WTC11 (cell line): ENCODE measurements at regions not wholly inside any gene's neighbourhood (a gene's known extent, or its start where the extent isn't known, plus 50 kb on each side); places are given as distances from the start of the nearest gene placed in this dataset.
"Not testable (repeated sequence)": the region's sequence is repeated elsewhere in the genome, so short reads cannot be mapped to it uniquely, and the experiment has no call there.

Experiments
- ATAC-seq: fragments of 200-7000 bp; cut with Tn5 transposase; 2 replicates; pipeline ENCODE4 v1.10.0; 2021; ENCODE audit warnings: mild to moderate bottlenecking, moderate library complexity
- CTCF ChIA-PET: fragments of 300-600 bp; sonication (Branson Sonifier 250); formaldehyde crosslinking; loops from one replicate; lab custom pipeline; 2021; ENCODE audit warnings: antibody characterized with exemption; lab: Charles Lee
- POLR2A ChIA-PET: fragments of 350-600 bp; sonication (Branson Sonifier 250); formaldehyde crosslinking; loops from one replicate; lab custom pipeline; 2021; ENCODE audit warnings: antibody characterized with exemption; lab: Charles Lee
- DNase-seq: peaks from one replicate; pipeline ENCODE4 v3.0.0; 2021; ENCODE audit warnings: low spot score
- H3K27ac Mint-ChIP-seq: 2 replicates; pipeline ENCODE4 v1.8.0; 2021; ENCODE audit warnings: mixed read lengths
- H3K27me3 Mint-ChIP-seq: 2 replicates; pipeline ENCODE4 v1.8.0; 2021; ENCODE audit warnings: low read depth, mild to moderate bottlenecking, moderate library complexity, mixed read lengths
- H3K36me3 Mint-ChIP-seq: 2 replicates; pipeline ENCODE4 v1.8.0; 2021; ENCODE audit warnings: mixed read lengths
- H3K4me1 Mint-ChIP-seq: 2 replicates; pipeline ENCODE4 v1.8.0; 2022; ENCODE audit warnings: mixed read lengths
- H3K4me3 Mint-ChIP-seq: 2 replicates; pipeline ENCODE4 v1.8.0; 2021; ENCODE audit warnings: mild to moderate bottlenecking, moderate library complexity, mixed read lengths
- H3K9me3 Mint-ChIP-seq: 2 replicates; pipeline ENCODE4 v1.8.0; 2021; ENCODE audit warnings: mixed read lengths
- AR ChIP-seq: fragments of 250-450 bp; sonication (Bioruptor Pico); IDR thresholded peaks from 2 replicates; pipeline ENCODE4 v1.9.0; 2021; ENCODE audit warnings: mild to moderate bottlenecking
- ELF4 ChIP-seq: sonication (generic); formaldehyde crosslinking; IDR thresholded peaks from 2 replicates; pipeline ENCODE4 v1.8.1; 2022; ENCODE audit warnings: low read depth, mild to moderate bottlenecking, moderate library complexity, missing genetic modification reagents
- ESRRA ChIP-seq: sonication (generic); formaldehyde crosslinking; IDR thresholded peaks from 2 replicates; pipeline ENCODE4 v1.8.1; 2022; ENCODE audit warnings: mild to moderate bottlenecking, missing genetic modification reagents, borderline replicate concordance
- IRF2 ChIP-seq: sonication (generic); formaldehyde crosslinking; IDR thresholded peaks from 2 replicates; pipeline ENCODE4 v1.8.0; 2022; ENCODE audit warnings: low read depth, missing genetic modification reagents, borderline replicate concordance
- JAZF1 ChIP-seq: fragments of 250-450 bp; sonication (Bioruptor Pico); IDR thresholded peaks from 2 replicates; pipeline ENCODE4 v1.9.0; 2021; ENCODE audit warnings: moderate library complexity, mild to moderate bottlenecking, inconsistent platforms
- KAT7 ChIP-seq: sonication (generic); formaldehyde crosslinking; IDR thresholded peaks from 2 replicates; pipeline ENCODE4 v1.8.1; 2023; ENCODE audit warnings: missing genetic modification reagents, mild to moderate bottlenecking, borderline replicate concordance
- MYBL2 ChIP-seq: sonication (generic); formaldehyde crosslinking; IDR thresholded peaks from 2 replicates; pipeline ENCODE4 v1.8.1; 2023; ENCODE audit warnings: mild to moderate bottlenecking, moderate library complexity, missing genetic modification reagents
- NFATC4 ChIP-seq: fragments of 250-450 bp; sonication (Bioruptor Pico); IDR thresholded peaks from 2 replicates; pipeline ENCODE4 v1.9.0; 2021; ENCODE audit warnings: mild to moderate bottlenecking
- TEAD4 ChIP-seq: sonication (generic); formaldehyde crosslinking; IDR thresholded peaks from 2 replicates; pipeline ENCODE4 v1.8.0; 2022; ENCODE audit warnings: mild to moderate bottlenecking, missing genetic modification reagents
- ZBTB21 ChIP-seq: sonication (generic); formaldehyde crosslinking; IDR thresholded peaks from 2 replicates; pipeline ENCODE4 v1.8.1; 2023; ENCODE audit warnings: mild to moderate bottlenecking, missing genetic modification reagents, borderline replicate concordance
- ZNF232 ChIP-seq: sonication (generic); formaldehyde crosslinking; IDR thresholded peaks from 2 replicates; pipeline ENCODE4 v1.8.0; 2022; ENCODE audit warnings: mild to moderate bottlenecking, missing genetic modification reagents
- ZNF317 ChIP-seq: sonication (generic); formaldehyde crosslinking; IDR thresholded peaks from 2 replicates; pipeline ENCODE4 v1.8.1; 2023; ENCODE audit warnings: low read depth, mild to moderate bottlenecking, moderate library complexity, missing genetic modification reagents, borderline replicate concordance
- TF ChIP-seq, protein P1 (sequence below): sonication (generic); formaldehyde crosslinking; IDR thresholded peaks from 2 replicates; pipeline ENCODE4 v1.8.1; 2022; ENCODE audit warnings: mild to moderate bottlenecking, moderate library complexity, missing genetic modification reagents
- TF ChIP-seq, protein P2 (sequence below): sonication (generic); formaldehyde crosslinking; IDR thresholded peaks from 2 replicates; pipeline ENCODE4 v1.8.1; 2023; ENCODE audit warnings: mild to moderate bottlenecking, missing genetic modification reagents, moderate library complexity
- TF ChIP-seq, protein P3 (sequence below): fragments of 250-450 bp; sonication (Bioruptor Pico); IDR thresholded peaks from 2 replicates; pipeline ENCODE4 v1.8.0; 2021; ENCODE audit warnings: mild to moderate bottlenecking

GRCh38 chr4:44964086-44964485 lies 237.7 kb upstream of the GNPDA2 start:
- H3K27ac Mint-ChIP-seq, H3K4me1 Mint-ChIP-seq, CTCF ChIA-PET, H3K36me3 Mint-ChIP-seq, H3K27me3 Mint-ChIP-seq, POLR2A ChIA-PET, DNase-seq, H3K4me3 Mint-ChIP-seq, ATAC-seq: not testable (repeated sequence)
- peaks cover 38% of the 10 kb centered on the region for H3K9me3 Mint-ChIP-seq

DNA sequence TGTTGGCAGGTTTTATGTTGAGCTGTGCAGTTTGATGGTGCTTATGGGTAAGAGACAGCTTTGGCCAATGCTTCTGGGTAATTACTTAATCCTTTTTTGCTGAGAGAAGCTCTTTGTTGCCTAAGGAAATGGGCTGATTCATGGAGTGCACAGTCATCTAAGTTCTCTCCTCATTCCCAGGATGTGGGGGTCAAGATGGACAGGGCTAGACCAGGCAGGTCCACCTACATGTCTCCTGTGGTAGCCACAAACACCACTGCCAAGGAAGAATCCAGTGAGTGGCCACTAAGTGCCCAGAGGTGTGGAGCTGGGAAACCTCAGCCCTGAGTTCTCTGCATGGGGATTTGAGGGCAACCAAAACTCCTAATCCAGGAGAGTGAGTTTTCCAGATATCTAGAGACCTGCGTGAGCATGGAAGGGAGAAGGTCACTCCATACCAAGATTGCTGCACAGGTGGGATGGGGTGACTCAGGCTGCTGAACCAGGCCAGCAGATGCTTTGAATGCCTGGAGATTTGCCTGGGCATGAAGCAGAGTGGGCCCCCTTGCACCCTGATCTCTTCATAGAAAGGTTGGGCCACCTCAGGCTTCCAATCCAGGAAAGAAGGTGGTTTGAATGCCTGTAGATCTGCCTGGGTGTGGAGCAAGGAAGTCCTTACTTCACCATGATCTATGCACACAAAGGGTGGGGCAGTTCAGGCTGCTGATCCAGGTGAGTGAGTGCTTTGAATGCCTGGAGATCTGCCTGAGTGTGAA lies 234.8 kb upstream of the GNPDA2 start:
- no peak overlapping the region for H3K27ac Mint-ChIP-seq
- TF ChIP-seq, protein P1, sequence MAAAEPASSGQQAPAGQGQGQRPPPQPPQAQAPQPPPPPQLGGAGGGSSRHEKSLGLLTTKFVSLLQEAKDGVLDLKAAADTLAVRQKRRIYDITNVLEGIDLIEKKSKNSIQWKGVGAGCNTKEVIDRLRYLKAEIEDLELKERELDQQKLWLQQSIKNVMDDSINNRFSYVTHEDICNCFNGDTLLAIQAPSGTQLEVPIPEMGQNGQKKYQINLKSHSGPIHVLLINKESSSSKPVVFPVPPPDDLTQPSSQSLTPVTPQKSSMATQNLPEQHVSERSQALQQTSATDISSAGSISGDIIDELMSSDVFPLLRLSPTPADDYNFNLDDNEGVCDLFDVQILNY: no peak
- no peak for TF ChIP-seq ZBTB21 (CRISPR knock-in tag)
- ChIA-PET POLR2A (no interaction called here), CTCF (no interaction called here)
- DNase-seq: no peak
- ATAC-seq: no peak
- no peaks in the 10 kb centered on the region; the same call in 1 of the 2 replicates for H3K27me3 Mint-ChIP-seq
- peaks cover 59% of the 10 kb centered on the region for H3K9me3 Mint-ChIP-seq
- H3K4me3 Mint-ChIP-seq: no peak overlapping the region
- H3K4me1 Mint-ChIP-seq: no peaks in the 10 kb centered on the region
- H3K36me3 Mint-ChIP-seq: peaks cover 8% of the 10 kb centered on the region

DNA sequence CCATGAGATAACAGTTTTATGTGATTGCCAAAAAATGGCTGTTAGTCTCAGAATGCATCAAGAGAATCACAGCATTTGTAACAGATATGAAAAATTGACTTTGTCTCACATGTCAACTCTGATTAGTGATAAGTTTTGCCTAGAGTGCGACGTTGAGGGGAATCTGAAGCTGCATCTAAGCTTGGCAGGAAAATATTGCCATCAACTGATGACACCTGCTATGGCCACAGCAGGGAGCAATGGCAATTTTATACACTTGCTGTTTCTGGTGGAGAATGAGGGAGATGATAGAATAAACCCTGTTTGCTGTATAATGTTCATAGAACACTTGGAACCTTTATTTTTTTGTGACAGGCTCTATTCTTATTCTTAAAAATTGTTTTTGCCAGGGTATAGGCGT lies 205.4 kb upstream of the GNPDA2 start:
- no peak overlapping the region for H3K4me3 Mint-ChIP-seq
- H3K27ac Mint-ChIP-seq: no peak overlapping the region
- ATAC-seq (no peak), DNase-seq (no peak)
- no peaks in the 10 kb centered on the region for H3K4me1 Mint-ChIP-seq
- TF ChIP-seq KAT7 (CRISPR knock-in tag): no peak
- ChIA-PET POLR2A (no interaction called here), CTCF (no interaction called here)
- no peaks in the 10 kb centered on the region for H3K9me3 Mint-ChIP-seq
- no peaks in the 10 kb centered on the region for H3K36me3 Mint-ChIP-seq
- H3K27me3 Mint-ChIP-seq: no peaks in the 10 kb centered on the region

GRCh38 chr4:44928785-44929184 lies 202.4 kb upstream of the GNPDA2 start:
- TF ChIP-seq IRF2 (no peak), AR (CRISPR knock-in tag) (no peak), ELF4 (CRISPR knock-in tag) (no peak), NFATC4 (CRISPR knock-in tag) (no peak), ZNF232 (CRISPR knock-in tag) (no peak), TEAD4 (CRISPR knock-in tag) (no peak), MYBL2 (CRISPR knock-in tag) (no peak), JAZF1 (CRISPR knock-in tag) (no peak), ESRRA (CRISPR knock-in tag) (no peak), ZNF317 (no peak)
- TF ChIP-seq, protein P2, sequence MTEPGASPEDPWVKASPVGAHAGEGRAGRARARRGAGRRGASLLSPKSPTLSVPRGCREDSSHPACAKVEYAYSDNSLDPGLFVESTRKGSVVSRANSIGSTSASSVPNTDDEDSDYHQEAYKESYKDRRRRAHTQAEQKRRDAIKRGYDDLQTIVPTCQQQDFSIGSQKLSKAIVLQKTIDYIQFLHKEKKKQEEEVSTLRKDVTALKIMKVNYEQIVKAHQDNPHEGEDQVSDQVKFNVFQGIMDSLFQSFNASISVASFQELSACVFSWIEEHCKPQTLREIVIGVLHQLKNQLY: no peak
- TF ChIP-seq, protein P3, sequence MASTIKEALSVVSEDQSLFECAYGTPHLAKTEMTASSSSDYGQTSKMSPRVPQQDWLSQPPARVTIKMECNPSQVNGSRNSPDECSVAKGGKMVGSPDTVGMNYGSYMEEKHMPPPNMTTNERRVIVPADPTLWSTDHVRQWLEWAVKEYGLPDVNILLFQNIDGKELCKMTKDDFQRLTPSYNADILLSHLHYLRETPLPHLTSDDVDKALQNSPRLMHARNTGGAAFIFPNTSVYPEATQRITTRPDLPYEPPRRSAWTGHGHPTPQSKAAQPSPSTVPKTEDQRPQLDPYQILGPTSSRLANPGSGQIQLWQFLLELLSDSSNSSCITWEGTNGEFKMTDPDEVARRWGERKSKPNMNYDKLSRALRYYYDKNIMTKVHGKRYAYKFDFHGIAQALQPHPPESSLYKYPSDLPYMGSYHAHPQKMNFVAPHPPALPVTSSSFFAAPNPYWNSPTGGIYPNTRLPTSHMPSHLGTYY: no peak
- no peak overlapping the region for H3K4me3 Mint-ChIP-seq
- ChIA-PET CTCF (interaction anchor here (0.7 to 1.4 kb wide), 4 partner anchors 513 to 813 kb away, joined by 3 to 4 read pairs (median 3); no protein-coding TSS in a partner anchor), POLR2A (no interaction called here)
- H3K27me3 Mint-ChIP-seq: no peaks in the 10 kb centered on the region
- no peaks in the 10 kb centered on the region for H3K36me3 Mint-ChIP-seq
- H3K4me1 Mint-ChIP-seq: peaks cover 4% of the 10 kb centered on the region; the same call in 1 of the 2 replicates
- DNase-seq (no peak), ATAC-seq (no peak)
- H3K9me3 Mint-ChIP-seq: no peaks in the 10 kb centered on the region
- no peak overlapping the region for H3K27ac Mint-ChIP-seq
